HK-2 (cell line): ENCODE measurements at regions not wholly inside any gene's neighbourhood (a gene's known extent, or its start where the extent isn't known, plus 50 kb on each side); places are given as distances from the start of the nearest gene placed in this dataset.

ENCODE experiments used
- DNase-seq: peaks from one replicate; pipeline ENCODE4 v3.0.0-alpha.2; 2018; ENCODE audit not compliant: unreplicated experiment

DNA sequence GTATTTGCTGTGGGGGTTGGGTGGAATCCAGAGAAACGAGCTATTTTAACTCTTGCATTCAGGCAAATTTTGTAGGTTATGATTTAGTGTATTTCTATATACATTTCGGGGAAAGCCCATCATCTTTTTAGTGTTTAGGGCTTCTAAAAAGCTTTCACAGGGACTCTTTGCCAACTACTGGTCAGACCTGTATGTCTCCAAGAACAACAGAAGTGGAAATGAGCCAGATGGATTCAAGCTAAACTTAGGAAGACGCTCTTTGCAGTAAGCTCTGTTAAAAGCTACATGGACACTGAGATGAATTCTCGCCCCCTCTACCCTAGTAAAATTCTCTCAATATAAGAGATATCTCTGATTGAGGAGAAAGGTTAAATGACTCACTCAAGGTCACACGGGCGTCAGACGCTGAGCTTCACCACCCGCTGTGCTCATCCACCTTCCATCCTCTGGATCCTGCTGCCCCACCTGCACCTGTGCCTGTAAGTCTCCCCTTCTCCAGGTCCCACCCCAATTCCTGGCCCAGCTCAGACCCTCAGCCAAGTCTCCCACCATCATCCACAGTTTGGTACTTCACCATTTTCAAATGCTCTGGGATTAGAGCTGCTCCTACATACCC, 85.6 kb downstream of the MARCHF4 start:
- DNase-seq: no peak

GRCh38 chr2:216285701-216286100, 86.6 kb downstream of the MARCHF4 start:
- DNase-seq: no peak

GRCh38 chr2:216284708-216285107, 87.6 kb downstream of the MARCHF4 start:
- DNase-seq: no peak

DNA sequence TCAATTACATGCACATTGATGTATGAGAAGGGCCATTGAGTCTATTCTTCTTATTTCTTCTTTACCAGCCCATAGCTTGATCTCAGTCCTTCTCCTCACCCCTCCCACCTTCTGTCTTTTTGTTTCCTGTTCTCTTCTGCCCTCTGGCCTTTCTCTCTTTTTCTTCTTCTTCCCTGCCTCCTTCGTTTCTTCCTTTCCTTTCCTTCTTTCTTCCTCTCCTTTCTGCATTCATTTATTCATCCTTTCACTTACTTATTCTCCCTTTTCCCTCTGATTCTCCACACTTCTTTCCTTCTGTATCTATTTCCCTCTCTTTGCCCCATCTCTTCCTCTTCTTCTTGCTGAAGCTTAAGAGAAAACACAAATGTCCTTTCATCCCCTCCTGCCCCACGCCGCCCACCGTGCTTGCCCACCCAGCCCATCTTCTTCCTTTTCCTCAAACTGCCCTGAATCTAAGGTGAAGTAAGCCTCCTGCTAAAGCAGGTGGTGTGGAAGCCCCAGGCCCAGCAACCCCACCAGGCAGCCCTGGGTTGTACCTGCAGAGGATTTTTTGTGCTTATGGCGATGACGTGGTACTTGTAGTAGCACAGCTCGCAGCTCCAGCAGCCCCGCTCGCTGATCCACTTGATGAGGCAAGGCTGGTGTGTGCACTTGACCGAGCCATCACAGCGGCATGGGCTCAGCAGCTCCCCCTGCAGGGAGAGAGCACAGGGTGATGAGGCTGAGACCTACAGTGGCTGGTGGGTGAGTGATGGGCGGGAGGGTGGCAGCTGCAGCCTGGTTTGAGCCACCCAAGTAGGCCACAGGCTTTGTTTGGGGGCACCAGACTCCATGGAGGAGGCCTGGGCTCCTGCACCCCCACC, 89.0 kb downstream of the MARCHF4 start:
- peak; percentile 18 for DNase-seq

DNA sequence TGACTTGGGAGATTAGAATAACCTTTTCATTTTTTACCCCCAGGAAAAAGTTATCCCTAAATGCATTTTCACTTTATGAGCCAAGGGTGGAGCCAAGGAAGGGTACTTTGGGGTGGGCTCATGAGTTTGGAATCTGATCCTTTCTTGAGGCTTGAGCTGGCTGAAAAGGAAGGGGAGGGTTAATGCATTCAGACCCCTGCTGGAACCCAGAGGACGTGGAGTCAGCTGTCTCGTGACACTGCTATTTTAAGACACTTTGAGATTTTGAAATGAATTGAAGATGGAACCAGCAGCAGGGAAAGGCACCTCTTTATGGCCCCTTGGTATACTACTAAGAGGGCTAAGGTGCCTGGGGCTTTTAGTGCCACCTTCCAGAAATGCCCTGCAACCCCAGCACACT, 90.4 kb downstream of the MARCHF4 start:
- DNase-seq: no peak

DNA sequence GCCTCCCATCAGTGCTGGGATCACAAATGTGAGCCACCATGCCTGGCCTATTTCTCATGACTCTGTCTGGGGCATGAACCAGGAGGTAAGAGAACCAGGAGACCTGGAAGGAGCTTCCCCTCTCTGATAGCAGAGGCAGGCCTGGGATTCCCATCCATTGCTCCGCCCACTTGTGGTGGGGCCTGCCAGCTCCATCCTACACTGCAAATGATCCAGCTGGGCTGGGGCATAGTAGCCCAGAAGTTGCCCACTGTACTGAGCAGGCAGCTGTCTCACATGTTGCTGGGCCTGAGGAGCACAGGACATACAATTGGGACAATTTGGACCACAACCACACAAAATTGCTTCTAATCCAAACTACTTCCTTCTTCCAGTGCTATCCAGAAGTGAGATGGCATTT, 91.0 kb downstream of the MARCHF4 start:
- DNase-seq: no peak

- no peak for DNase-seq
Measured at GRCh38 chr2:216279459-216279858, 92.8 kb downstream of the MARCHF4 start.

DNA sequence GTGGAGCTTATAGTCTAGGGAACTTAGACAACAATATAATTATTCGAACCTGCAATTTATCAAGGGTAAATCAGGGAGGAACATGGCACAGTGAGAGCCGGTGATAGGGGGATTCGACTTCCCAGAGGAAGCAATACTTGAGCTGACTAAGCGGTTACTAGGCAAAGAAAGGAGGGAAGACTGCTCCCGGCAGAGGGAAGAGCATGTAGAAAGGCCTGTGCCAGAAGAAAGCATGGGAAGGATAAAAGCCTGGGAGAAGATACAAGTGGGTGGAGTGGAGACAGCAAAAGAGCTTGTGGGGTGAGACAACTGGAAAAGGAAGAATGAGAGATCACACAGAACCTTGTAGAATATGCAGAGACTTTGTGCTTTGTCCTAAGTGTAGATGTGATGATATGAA, 93.3 kb downstream of the MARCHF4 start:
- no peak for DNase-seq

DNA sequence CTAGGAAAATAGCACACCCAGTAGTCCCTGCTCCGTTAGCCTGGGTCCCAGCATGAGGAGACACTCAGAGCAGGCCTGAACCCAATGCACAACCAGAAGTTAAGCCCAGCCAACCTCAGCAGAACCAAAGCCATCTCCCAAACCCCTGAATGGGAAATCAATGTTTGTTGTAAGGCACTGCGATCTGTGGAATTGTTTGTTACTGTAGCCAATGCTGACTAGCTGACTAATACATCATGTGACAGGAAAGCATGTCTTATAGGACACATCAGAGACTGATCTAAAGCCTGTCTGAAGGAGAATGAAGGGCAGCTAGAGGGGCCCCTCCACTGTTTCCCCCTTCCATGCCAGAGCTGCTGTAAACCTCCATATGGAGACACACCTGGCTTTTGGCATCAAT, 96.4 kb downstream of the MARCHF4 start:
- no peak for DNase-seq

GRCh38 chr2:216274194-216274840, 98.0 kb downstream of the MARCHF4 start:
- DNase-seq: no peak

DNA sequence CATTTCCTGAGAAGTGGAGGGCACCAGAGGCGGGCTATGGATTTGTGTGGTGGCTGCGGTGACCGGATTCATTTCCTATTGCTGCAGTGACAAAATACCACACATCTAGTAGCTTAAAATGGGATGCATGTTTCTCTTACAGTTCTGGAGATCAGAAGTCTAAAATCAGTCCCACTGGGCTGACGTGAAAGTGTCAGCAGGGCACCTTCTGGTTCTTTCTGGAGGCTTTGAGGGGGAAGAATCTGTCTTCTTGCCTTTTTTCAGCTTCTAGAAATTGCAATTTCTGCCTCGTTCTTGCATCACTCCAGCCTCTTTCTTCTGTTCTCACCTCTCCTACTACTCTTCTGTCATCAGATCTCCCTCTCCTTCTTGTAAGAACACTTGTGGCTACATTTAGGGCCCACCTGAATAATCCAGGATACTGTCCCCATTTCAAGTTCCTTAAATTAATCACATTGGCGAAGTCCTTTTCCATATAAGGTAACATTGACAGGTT, 111.2 kb downstream of the MARCHF4 start:
- DNase-seq: no peak

DNA sequence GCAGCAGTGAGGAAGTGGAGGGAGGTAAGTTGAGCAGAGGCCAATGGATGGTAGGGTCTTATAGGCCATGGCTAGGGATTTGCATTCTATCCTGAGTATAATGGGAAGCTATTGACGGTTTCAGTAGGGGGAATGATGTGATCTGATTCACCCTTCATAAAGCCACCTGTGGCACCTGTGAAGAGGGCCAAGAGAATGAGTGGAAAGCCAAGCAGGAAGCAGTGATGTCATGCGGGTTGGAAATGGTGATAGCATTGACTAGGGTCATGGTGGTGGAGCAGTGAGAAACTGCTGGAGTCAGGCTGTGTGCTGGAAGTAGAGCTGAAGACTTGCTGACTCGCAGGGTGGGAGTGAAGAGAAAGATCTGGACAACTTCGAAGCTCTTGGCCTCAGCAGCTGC, 111.7 kb downstream of the MARCHF4 start:
- no peak for DNase-seq

DNA sequence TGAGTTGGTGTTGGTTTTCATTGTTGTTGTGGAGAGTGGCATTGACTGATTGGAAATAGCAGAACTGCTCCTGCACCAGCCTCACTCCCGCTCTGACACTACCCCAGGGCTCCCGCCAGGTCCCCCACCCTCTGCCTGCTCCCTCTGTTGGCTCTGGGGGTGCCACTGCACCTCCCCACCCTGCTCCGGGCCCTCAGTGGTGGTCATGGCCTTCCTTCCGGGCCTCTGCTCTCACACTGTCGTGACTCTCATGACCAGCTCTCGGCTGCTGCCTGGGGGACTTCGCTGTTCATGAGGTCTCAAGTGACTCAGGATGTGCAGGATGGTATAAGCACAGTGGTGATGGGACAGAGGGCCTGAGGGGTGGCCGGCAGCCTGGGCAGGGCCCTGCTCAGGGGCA, 113.2 kb downstream of the MARCHF4 start:
- DNase-seq: no peak

DNA sequence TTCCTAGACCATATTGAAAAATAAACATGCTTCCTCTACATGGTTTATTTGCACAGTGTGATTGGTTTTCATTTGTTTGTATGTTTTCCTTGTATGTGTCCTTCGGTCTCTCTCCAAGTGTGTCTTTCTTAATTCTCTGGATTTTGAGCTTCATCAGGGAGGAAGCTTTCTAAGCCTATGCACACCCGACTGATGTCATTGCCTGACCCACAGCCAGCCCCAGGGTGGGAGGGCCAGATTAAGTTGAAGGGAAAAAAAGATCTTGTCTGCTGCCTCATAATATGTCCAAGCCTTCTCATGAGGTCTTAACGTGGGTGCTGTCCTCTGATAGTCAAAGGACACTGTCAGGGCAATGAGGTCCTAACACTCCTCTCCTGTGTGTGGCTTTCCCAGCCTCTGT, 115.2 kb downstream of the MARCHF4 start:
- DNase-seq: no peak
